GM12875 (cell line): ENCODE measurements at regions not wholly inside any gene's neighbourhood (a gene's known extent, or its start where the extent isn't known, plus 50 kb on each side); places are given as distances from the start of the nearest gene placed in this dataset.
"Not testable (repeated sequence)": the region's sequence is repeated elsewhere in the genome, so short reads cannot be mapped to it uniquely, and the experiment has no call there.

ENCODE experiments used
- H3K4me3 ChIP-seq: one replicate; pipeline ENCODE4 v1.5.1; 2011; ENCODE audit warnings: low read depth, low read length, control low read depth
- CTCF ChIP-seq: IDR thresholded peaks from 2 replicates; pipeline ENCODE4 v1.5.1; 2011; ENCODE audit warnings: low read depth, mild to moderate bottlenecking, control low read depth, inconsistent platforms, low read length, moderate library complexity, borderline replicate concordance; ENCODE audit not compliant: insufficient read depth

GRCh38 chr13:106083620-106084350 lies 451.7 kb downstream of the EFNB2 start:
- no peak overlapping the region for H3K4me3 ChIP-seq
- TF ChIP-seq CTCF = 0 out of 2 replicates have a peak, but pooled peaks have one; percentile 17

- not testable (repeated sequence) for H3K4me3 ChIP-seq
Measured at GRCh38 chr13:106081221-106081620, 454.2 kb downstream of the EFNB2 start.

GRCh38 chr13:106078191-106078590 lies 457.3 kb downstream of the EFNB2 start:
- no peak for TF ChIP-seq CTCF
- no peak overlapping the region for H3K4me3 ChIP-seq

GRCh38 chr13:106077017-106077416 lies 458.4 kb downstream of the EFNB2 start:
- TF ChIP-seq CTCF = no peak
- no peak overlapping the region for H3K4me3 ChIP-seq

GRCh38 chr13:106072014-106072413 lies 463.4 kb downstream of the EFNB2 start:
- no peak for TF ChIP-seq CTCF
- H3K4me3 ChIP-seq = no peak overlapping the region

GRCh38 chr13:106063591-106064313 lies 471.7 kb downstream of the EFNB2 start:
- H3K4me3 ChIP-seq = no peak overlapping the region
- no peak for TF ChIP-seq CTCF

- no peak overlapping the region for H3K4me3 ChIP-seq
- no peak for TF ChIP-seq CTCF
Measured at GRCh38 chr13:106061781-106062180, 473.7 kb downstream of the EFNB2 start.
